CD14-positive monocyte (primary cell): ENCODE measurements at regions not wholly inside any gene's neighbourhood (a gene's known extent, or its start where the extent isn't known, plus 50 kb on each side); places are given as distances from the start of the nearest gene placed in this dataset.

Experiments
- DNase-seq, 3 donors: peaks; one replicate each; pipeline ENCODE4 v3.0.0-alpha.2; 2011 to 2022
- H2AFZ ChIP-seq: 2 replicates; pipeline ENCODE4 v1.6.0; 2012; ENCODE audit warnings: mild to moderate bottlenecking, low read depth, low read length, inconsistent platforms; ENCODE audit not compliant: insufficient read depth, poor library complexity, severe bottlenecking
- H3K27ac ChIP-seq, 2 donors: 1 replicate in 1 of 2; 2 replicates in 1 of 2; pipeline ENCODE4 v1.5.1; 2012 to 2013; ENCODE audit warnings: low read length in 2 of 2, control low read depth in 1 of 2, inconsistent platforms in 1 of 2, low read depth in 1 of 2, mild to moderate bottlenecking in 1 of 2
- H3K27me3 ChIP-seq, 2 donors: one replicate each; pipeline versions ENCODE4 v1.6.0 to v1.6.1; 2011 to 2013; ENCODE audit warnings: low read length in 2 of 2; ENCODE audit not compliant: control insufficient read depth in 2 of 2, insufficient read depth in 2 of 2
- H3K36me3 ChIP-seq, 2 donors: replicated peaks in 1 of 2; 1 replicate in 1 of 2; 2 replicates in 1 of 2; pipeline versions ENCODE4 v1.5.1 to v1.6.1; 2012 to 2013; ENCODE audit warnings: low read length in 2 of 2, control low read depth in 1 of 2, inconsistent platforms in 1 of 2, mild to moderate bottlenecking in 1 of 2; ENCODE audit not compliant: insufficient read depth in 2 of 2, control insufficient read depth in 1 of 2
- H3K4me1 ChIP-seq, 2 donors: 1 replicate in 1 of 2; 2 replicates in 1 of 2; pipeline versions ENCODE4 v1.5.1 to v1.6.1; 2012 to 2013; ENCODE audit warnings: low read length in 2 of 2, control low read depth in 1 of 2, inconsistent platforms in 1 of 2, mild to moderate bottlenecking in 1 of 2, moderate library complexity in 1 of 2; ENCODE audit not compliant: insufficient read depth in 2 of 2, control insufficient read depth in 1 of 2
- H3K4me2 ChIP-seq: replicated peaks from 2 replicates; pipeline ENCODE3; 2012; ENCODE audit warnings: low read length, moderate library complexity, mild to moderate bottlenecking; ENCODE audit not compliant: poor library complexity, severe bottlenecking; ENCODE audit errors: extremely low read depth
- H3K4me3 ChIP-seq, 3 experiments: fragments of 200-600 bp in 1 of 3; sonication (generic) in 1 of 3; replicated peaks in 1 of 3; 1 replicate in 2 of 3; 2 replicates in 1 of 3; pipeline ENCODE4 v1.5.1; 2011 to 2013; ENCODE audit warnings: low read length in 3 of 3, mild to moderate bottlenecking in 3 of 3, control low read depth in 2 of 3, low read depth in 2 of 3, inconsistent platforms in 1 of 3, moderate library complexity in 1 of 3
- H3K79me2 ChIP-seq: 2 replicates; pipeline ENCODE4 v1.6.0; 2012; ENCODE audit warnings: mild to moderate bottlenecking, control low read depth, inconsistent platforms, low read length, moderate library complexity; ENCODE audit not compliant: insufficient read depth
- H3K9ac ChIP-seq: 2 replicates; pipeline ENCODE4 v1.6.0; 2017; ENCODE audit warnings: low read length, mild to moderate bottlenecking; ENCODE audit not compliant: insufficient read depth, poor library complexity, severe bottlenecking
- H3K9me3 ChIP-seq, 2 donors: replicated peaks in 1 of 2; 1 replicate in 1 of 2; 2 replicates in 1 of 2; pipeline versions ENCODE4 v1.5.1 to v1.6.1; 2012 to 2013; ENCODE audit warnings: low read length in 2 of 2, control low read depth in 1 of 2; ENCODE audit not compliant: control insufficient read depth in 1 of 2, insufficient read depth in 1 of 2
- H4K20me1 ChIP-seq: 2 replicates; pipeline ENCODE4 v1.6.0; 2012; ENCODE audit warnings: mild to moderate bottlenecking, low read length, control low read depth, moderate library complexity; ENCODE audit not compliant: insufficient read depth
- H3K27ac Mint-ChIP-seq, 7 donors: one replicate each; pipeline ENCODE4 v1.8.0; 2020; ENCODE audit warnings: mild to moderate bottlenecking in 7 of 7, mixed read lengths in 7 of 7, moderate library complexity in 6 of 7, inconsistent platforms in 2 of 7
- H3K27me3 Mint-ChIP-seq, 3 donors: one replicate each; pipeline ENCODE4 v1.8.0; 2021 to 2022; ENCODE audit warnings: low read depth in 3 of 3, mild to moderate bottlenecking in 3 of 3, mixed read lengths in 3 of 3, moderate library complexity in 3 of 3, inconsistent platforms in 1 of 3
- H3K36me3 Mint-ChIP-seq, 2 donors: one replicate each; pipeline ENCODE4 v1.8.0; 2020; ENCODE audit warnings: mixed read lengths in 2 of 2, inconsistent platforms in 1 of 2, mild to moderate bottlenecking in 1 of 2
- H3K4me1 Mint-ChIP-seq: one replicate; pipeline ENCODE4 v1.8.0; 2020; ENCODE audit warnings: mild to moderate bottlenecking, mixed read lengths
- H3K4me3 Mint-ChIP-seq, 2 donors: one replicate each; pipeline ENCODE4 v1.8.0; 2020; ENCODE audit warnings: mild to moderate bottlenecking in 2 of 2, mixed read lengths in 2 of 2, moderate library complexity in 1 of 2
- H3K9me3 Mint-ChIP-seq, 7 donors: one replicate each; pipeline ENCODE4 v1.8.0; 2020 to 2022; ENCODE audit warnings: mixed read lengths in 7 of 7, mild to moderate bottlenecking in 6 of 7, moderate library complexity in 6 of 7, inconsistent platforms in 2 of 7
- WGBS: methylation state at CpG from one replicate; pipeline ENCODE4 v1.1.5; 2013; ENCODE audit warnings: missing lambda C conversion rate; ENCODE audit not compliant: insufficient coverage; 5-methylcytosine and 5-hydroxymethylcytosine counted together
- intact Hi-C, 2 donors: fragments of 100-400 bp; cut with micrococcal nuclease; formaldehyde crosslinking; loops; one replicate each; pipeline versions ENCODE4 v1.15.0 to v1.15.1; 2023
- TF ChIP-seq, protein P1 (sequence below): fragments of 200-600 bp; IDR thresholded peaks from one replicate; pipeline ENCODE4 v1.8.0; 2022; ENCODE audit warnings: antibody characterized with exemption, mild to moderate bottlenecking

DNA sequence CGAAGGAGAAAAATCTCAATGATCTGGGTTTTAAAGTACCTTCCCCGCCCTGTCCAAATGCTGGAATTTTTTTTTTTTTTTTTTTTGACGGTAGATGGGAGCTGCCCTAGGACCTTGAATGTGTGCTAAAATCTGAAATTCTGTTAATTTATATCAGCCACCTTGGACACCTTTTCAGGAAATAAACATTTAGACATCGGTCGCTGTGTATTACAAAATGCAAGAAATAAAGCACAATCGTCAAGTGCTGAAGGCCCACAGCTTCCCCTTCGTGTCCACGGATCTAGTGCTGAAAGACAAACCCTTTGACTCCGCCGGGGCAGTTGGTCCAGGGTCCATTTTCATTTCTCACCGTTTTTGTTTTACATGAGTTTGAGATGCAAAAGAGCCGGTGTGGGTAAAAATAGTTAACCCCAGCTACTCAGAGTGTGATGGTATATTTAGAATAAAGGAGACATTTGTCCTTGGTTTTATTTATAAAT lies 90.2 kb upstream of the CHD2 start:
- H3K27ac Mint-ChIP-seq, result peak overlapping the region; percentile 98 to 100 (median 99)
- peaks cover 0 to 2% of the 10 kb centered on the region in 2 donors for H3K36me3 Mint-ChIP-seq
- no peaks in the 10 kb centered on the region for H3K9me3 ChIP-seq
- intact Hi-C loops, result loop anchor here (2.0 to 5.0 kb wide), 3 partner anchors 72 to 95 kb away; partner anchors contain the start of gene CHD2 (in 1 of the 2)
- H3K27me3 ChIP-seq, result no peaks in the 10 kb centered on the region
- peak overlapping the region; percentile 82 to 88 for H3K4me3 Mint-ChIP-seq
- TF ChIP-seq, protein P1, sequence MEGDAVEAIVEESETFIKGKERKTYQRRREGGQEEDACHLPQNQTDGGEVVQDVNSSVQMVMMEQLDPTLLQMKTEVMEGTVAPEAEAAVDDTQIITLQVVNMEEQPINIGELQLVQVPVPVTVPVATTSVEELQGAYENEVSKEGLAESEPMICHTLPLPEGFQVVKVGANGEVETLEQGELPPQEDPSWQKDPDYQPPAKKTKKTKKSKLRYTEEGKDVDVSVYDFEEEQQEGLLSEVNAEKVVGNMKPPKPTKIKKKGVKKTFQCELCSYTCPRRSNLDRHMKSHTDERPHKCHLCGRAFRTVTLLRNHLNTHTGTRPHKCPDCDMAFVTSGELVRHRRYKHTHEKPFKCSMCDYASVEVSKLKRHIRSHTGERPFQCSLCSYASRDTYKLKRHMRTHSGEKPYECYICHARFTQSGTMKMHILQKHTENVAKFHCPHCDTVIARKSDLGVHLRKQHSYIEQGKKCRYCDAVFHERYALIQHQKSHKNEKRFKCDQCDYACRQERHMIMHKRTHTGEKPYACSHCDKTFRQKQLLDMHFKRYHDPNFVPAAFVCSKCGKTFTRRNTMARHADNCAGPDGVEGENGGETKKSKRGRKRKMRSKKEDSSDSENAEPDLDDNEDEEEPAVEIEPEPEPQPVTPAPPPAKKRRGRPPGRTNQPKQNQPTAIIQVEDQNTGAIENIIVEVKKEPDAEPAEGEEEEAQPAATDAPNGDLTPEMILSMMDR, result no peak
- no peaks in the 10 kb centered on the region for H4K20me1 ChIP-seq
- WGBS, result 0% methylated on average over 6 of the region's 12 CpGs
- H3K36me3 ChIP-seq, result no peaks in the 10 kb centered on the region
- peak overlapping the region; percentile 75 for H2AFZ ChIP-seq
- H3K79me2 ChIP-seq, result peaks cover 48% of the 10 kb centered on the region
- H3K4me1 Mint-ChIP-seq, result peaks cover 46% of the 10 kb centered on the region
- H3K27ac ChIP-seq, result peak overlapping the region; percentile 99
- peak overlapping the region; percentile 92 for H3K4me2 ChIP-seq
- peak in 2 of 3 donors; percentile 74 to 77 for DNase-seq
- H3K9me3 Mint-ChIP-seq, result no peaks in the 10 kb centered on the region
- peaks cover 0 to 1% (median 0%) of the 10 kb centered on the region in 3 donors for H3K27me3 Mint-ChIP-seq
- peaks cover 52 to 64% of the 10 kb centered on the region in 2 donors for H3K4me1 ChIP-seq
- peak overlapping the region; percentile 32 to 81 (median 63) for H3K4me3 ChIP-seq
- H3K9ac ChIP-seq, result peak overlapping the region; percentile 95

DNA sequence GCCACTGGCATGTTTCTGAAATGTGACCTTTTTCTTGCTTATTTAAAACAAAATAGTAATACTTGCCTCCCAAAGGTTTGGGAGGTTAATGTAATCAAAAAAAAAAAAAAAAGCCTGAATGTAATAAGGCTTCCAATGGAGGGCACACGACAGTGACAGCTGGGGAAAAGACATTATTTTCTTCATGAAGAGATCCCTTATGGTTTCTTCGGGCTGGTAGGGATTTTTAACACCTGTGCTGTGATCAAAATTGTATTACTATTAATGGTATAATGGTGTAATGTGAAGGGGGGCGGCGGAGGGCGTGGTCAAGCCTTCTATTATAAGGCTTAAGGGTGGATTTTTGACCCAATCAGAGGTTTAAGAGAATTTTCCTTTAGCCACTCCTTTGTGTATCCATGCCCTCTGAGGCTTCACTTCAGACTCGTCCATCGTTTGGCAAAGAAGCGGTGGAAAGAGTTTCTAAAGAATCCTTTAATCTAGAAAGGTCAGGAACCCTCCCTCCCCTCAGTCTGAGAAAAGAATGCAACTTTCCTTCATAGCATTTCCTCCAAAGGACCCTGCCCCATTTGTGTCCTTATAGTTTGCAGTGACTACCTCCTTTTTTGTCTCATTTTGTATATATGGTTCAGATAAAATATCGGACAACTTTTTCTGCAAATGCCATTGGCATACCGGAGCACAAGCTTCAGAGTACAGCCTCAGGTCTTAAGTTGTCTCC lies 89.5 kb upstream of the CHD2 start:
- peak overlapping the region; percentile 82 to 88 for H3K4me3 Mint-ChIP-seq
- Histone ChIP-seq H4K20me1 (no peaks in the 10 kb centered on the region), H3K4me2 (peak overlapping the region; percentile 92), H3K4me3 (peak overlapping the region; percentile 32 to 81 (median 63)), H3K4me1 (peaks cover 45 to 58% of the 10 kb centered on the region in 2 donors), H3K36me3 (no peaks in the 10 kb centered on the region), H3K27ac (peak overlapping the region; percentile 99), H3K9me3 (no peaks in the 10 kb centered on the region), H3K9ac (peak overlapping the region; percentile 95), H3K79me2 (peaks cover 42% of the 10 kb centered on the region), H2AFZ (peak overlapping the region; percentile 75), H3K27me3 (no peaks in the 10 kb centered on the region)
- DNase-seq, result peak in 1 of 3 donors; percentile 26
- TF ChIP-seq, protein P1, result no peak
- peaks cover 0 to 1% (median 0%) of the 10 kb centered on the region in 3 donors for H3K27me3 Mint-ChIP-seq
- no peaks in the 10 kb centered on the region for H3K9me3 Mint-ChIP-seq
- peaks cover 0 to 2% of the 10 kb centered on the region in 2 donors for H3K36me3 Mint-ChIP-seq
- H3K27ac Mint-ChIP-seq, result peak overlapping the region; percentile 98 to 100 (median 99)
- intact Hi-C loops, result no loop called here
- 0% methylated on average over 1 of the region's 10 CpGs for WGBS
- peaks cover 40% of the 10 kb centered on the region for H3K4me1 Mint-ChIP-seq
